KMS-11 (cell line): ENCODE measurements at regions not wholly inside any gene's neighbourhood (a gene's known extent, or its start where the extent isn't known, plus 50 kb on each side); places are given as distances from the start of the nearest gene placed in this dataset.

Source experiments
- H2AFZ ChIP-seq: fragments of 200-600 bp; sonication (generic); 2 replicates; pipeline ENCODE4 v1.6.1; 2016; ENCODE audit warnings: antibody characterized with exemption, mixed run types, low read depth
- H3K27ac ChIP-seq: fragments of 200-600 bp; sonication (generic); 2 replicates; pipeline ENCODE4 v1.6.1; 2016; ENCODE audit warnings: mild to moderate bottlenecking, mixed run types
- H3K27me3 ChIP-seq: fragments of 200-600 bp; sonication (generic); 2 replicates; pipeline ENCODE4 v1.6.1; 2017; ENCODE audit warnings: mild to moderate bottlenecking, low read depth, mixed run types, moderate library complexity; ENCODE audit not compliant: insufficient read depth
- H3K36me3 ChIP-seq: fragments of 200-600 bp; sonication (generic); 2 replicates; pipeline ENCODE4 v1.6.1; 2017; ENCODE audit warnings: mild to moderate bottlenecking, mixed run types; ENCODE audit not compliant: insufficient read depth
- H3K4me1 ChIP-seq: fragments of 200-600 bp; sonication (generic); 2 replicates; pipeline ENCODE4 v1.6.1; 2016; ENCODE audit warnings: mild to moderate bottlenecking, low read depth, mixed run types; ENCODE audit not compliant: poor library complexity, severe bottlenecking
- H3K4me2 ChIP-seq: fragments of 200-600 bp; sonication (generic); 2 replicates; pipeline ENCODE4 v1.7.0; 2016; ENCODE audit warnings: mild to moderate bottlenecking, mixed run types
- H3K4me3 ChIP-seq: fragments of 200-600 bp; sonication (generic); IDR thresholded peaks from 2 replicates; pipeline ENCODE4 v1.6.1; 2017; ENCODE audit warnings: low read depth, low read length, mixed read lengths; ENCODE audit not compliant: insufficient read depth
- H3K79me2 ChIP-seq: fragments of 200-600 bp; sonication (generic); 2 replicates; pipeline ENCODE4 v1.6.1; 2016; ENCODE audit warnings: low read depth, mixed run types; ENCODE audit not compliant: insufficient read depth
- H3K9ac ChIP-seq: fragments of 200-600 bp; sonication (generic); 2 replicates; pipeline ENCODE4 v1.6.1; 2016; ENCODE audit warnings: mild to moderate bottlenecking, mixed run types
- H4K20me1 ChIP-seq: fragments of 200-600 bp; sonication (generic); 2 replicates; pipeline ENCODE4 v1.6.1; 2016; ENCODE audit warnings: mild to moderate bottlenecking, mixed run types; ENCODE audit not compliant: insufficient read depth
- CTCF ChIP-seq: fragments of 200-600 bp; sonication (generic); conservative IDR thresholded peaks from 2 replicates; pipeline ENCODE4 v1.6.1; 2017; ENCODE audit warnings: low read depth, mild to moderate bottlenecking, antibody characterized with exemption, low read length, moderate library complexity, mixed read lengths

- Histone ChIP-seq H3K79me2 (no peaks in the 10 kb centered on the region), H3K9ac (no peak overlapping the region), H3K4me1 (no peaks in the 10 kb centered on the region), H3K27ac (no peak overlapping the region), H2AFZ (no peak overlapping the region), H3K27me3 (no peaks in the 10 kb centered on the region), H3K4me3 (no peak overlapping the region), H4K20me1 (no peaks in the 10 kb centered on the region), H3K4me2 (no peak overlapping the region), H3K36me3 (no peaks in the 10 kb centered on the region)
- no peak for TF ChIP-seq CTCF
Observed at GRCh38 chr4:28391877-28392276, 1531.2 kb downstream of the STIM2 start.

- H3K27ac ChIP-seq: no peak overlapping the region
- H4K20me1 ChIP-seq: no peaks in the 10 kb centered on the region
- H3K4me2 ChIP-seq: no peak overlapping the region
- H2AFZ ChIP-seq: no peak overlapping the region
- no peaks in the 10 kb centered on the region for H3K27me3 ChIP-seq
- no peaks in the 10 kb centered on the region for H3K79me2 ChIP-seq
- no peaks in the 10 kb centered on the region for H3K4me1 ChIP-seq
- H3K4me3 ChIP-seq: no peak overlapping the region
- no peak for TF ChIP-seq CTCF
- no peak overlapping the region for H3K9ac ChIP-seq
- no peaks in the 10 kb centered on the region for H3K36me3 ChIP-seq
Observed at GRCh38 chr4:28402751-28403150, 1542.1 kb downstream of the STIM2 start.

GRCh38 chr4:28421221-28421620, 1560.6 kb downstream of the STIM2 start:
- Histone ChIP-seq H3K36me3 (no peaks in the 10 kb centered on the region), H2AFZ (no peak overlapping the region), H4K20me1 (no peaks in the 10 kb centered on the region), H3K79me2 (no peaks in the 10 kb centered on the region), H3K4me3 (no peak overlapping the region), H3K27ac (no peak overlapping the region), H3K27me3 (no peaks in the 10 kb centered on the region), H3K4me2 (no peak overlapping the region), H3K9ac (no peak overlapping the region), H3K4me1 (no peaks in the 10 kb centered on the region)
- TF ChIP-seq CTCF: no peak

- no peak for TF ChIP-seq CTCF
Observed at GRCh38 chr4:28426251-28426650, 1565.6 kb downstream of the STIM2 start.

More at GRCh38 chr4:28426251-28426650, 1565.6 kb downstream of the STIM2 start:
- Histone ChIP-seq H3K4me3 (no peak overlapping the region), H3K27me3 (no peaks in the 10 kb centered on the region), H3K4me1 (no peaks in the 10 kb centered on the region), H3K36me3 (no peaks in the 10 kb centered on the region), H3K27ac (no peak overlapping the region), H2AFZ (no peak overlapping the region), H3K9ac (no peak overlapping the region), H3K4me2 (no peak overlapping the region), H4K20me1 (no peaks in the 10 kb centered on the region), H3K79me2 (no peaks in the 10 kb centered on the region)
